Keratinocyte (primary cell): ENCODE measurements at regions not wholly inside any gene's neighbourhood (a gene's known extent, or its start where the extent isn't known, plus 50 kb on each side); places are given as distances from the start of the nearest gene placed in this dataset.

Experiments used
- DNase-seq: peaks from one replicate; pipeline ENCODE4 v3.0.0-alpha.2; 2011; ENCODE audit warnings: low read depth, missing footprints, low spot score
- FAIRE-seq: peaks from 2 replicates; lab custom pipeline; 2011; peaks lifted over from hg19 to GRCh38; lab: Jason Lieb, UNC
- H2AFZ ChIP-seq: 2 replicates; pipeline ENCODE4 v1.6.0; 2012; ENCODE audit warnings: low read length, control low read depth, inconsistent platforms; ENCODE audit not compliant: control insufficient read depth
- H3K27ac ChIP-seq: 2 replicates; pipeline ENCODE4 v1.5.1; 2011; ENCODE audit warnings: low read length; ENCODE audit not compliant: control insufficient read depth, insufficient read depth
- H3K27me3 ChIP-seq: 3 replicates; pipeline ENCODE4 v1.6.0; 2011; ENCODE audit warnings: low read length; ENCODE audit not compliant: control insufficient read depth, insufficient read depth; ENCODE audit errors: extremely low read depth
- H3K36me3 ChIP-seq, 2 experiments: 2 replicates in 1 of 2; 3 replicates in 1 of 2; pipeline ENCODE4 v1.5.1; 2011; ENCODE audit warnings: low read length in 2 of 2, mild to moderate bottlenecking in 1 of 2; ENCODE audit not compliant: control insufficient read depth in 2 of 2, insufficient read depth in 2 of 2; ENCODE audit errors: extremely low read depth in 1 of 2
- H3K4me1 ChIP-seq: 3 replicates; pipeline ENCODE4 v1.5.1; 2011; ENCODE audit warnings: low read length; ENCODE audit not compliant: control insufficient read depth, insufficient read depth; ENCODE audit errors: extremely low read depth
- H3K4me2 ChIP-seq: 3 replicates; pipeline ENCODE4 v1.6.0; 2011; ENCODE audit warnings: low read depth, low read length; ENCODE audit not compliant: control insufficient read depth, insufficient read depth; ENCODE audit errors: extremely low read depth
- H3K4me3 ChIP-seq, 3 experiments: fragments of 200-600 bp in 1 of 3; sonication (generic) in 1 of 3; 2 replicates in 2 of 3; 3 replicates in 1 of 3; pipeline ENCODE4 v1.5.1; 2011 to 2016; ENCODE audit warnings: low read length in 3 of 3, mild to moderate bottlenecking in 3 of 3, control low read depth in 2 of 3, inconsistent platforms in 1 of 3, low read depth in 1 of 3, mixed read lengths in 1 of 3, mixed run types in 1 of 3, moderate library complexity in 1 of 3; ENCODE audit not compliant: control insufficient read depth in 2 of 3, insufficient read depth in 2 of 3; ENCODE audit errors: extremely low read depth in 1 of 3
- H3K79me2 ChIP-seq: 2 replicates; pipeline ENCODE4 v1.6.0; 2012; ENCODE audit warnings: low read length; ENCODE audit not compliant: control insufficient read depth, insufficient read depth
- H3K9ac ChIP-seq: 3 replicates; pipeline ENCODE4 v1.6.0; 2011; ENCODE audit warnings: low read length; ENCODE audit not compliant: control insufficient read depth, insufficient read depth; ENCODE audit errors: extremely low read depth
- H3K9me1 ChIP-seq: 3 replicates; pipeline ENCODE4 v1.6.0; 2011; ENCODE audit warnings: low read length; ENCODE audit not compliant: control insufficient read depth, insufficient read depth; ENCODE audit errors: extremely low read depth
- H3K9me3 ChIP-seq: 2 replicates; pipeline ENCODE4 v1.5.1; 2012; ENCODE audit warnings: low read depth, low read length; ENCODE audit not compliant: control insufficient read depth
- H4K20me1 ChIP-seq: 3 replicates; pipeline ENCODE4 v1.6.0; 2011; ENCODE audit warnings: low read length; ENCODE audit not compliant: control insufficient read depth, insufficient read depth; ENCODE audit errors: extremely low read depth
- CTCF ChIP-seq, 3 experiments: IDR thresholded peaks in 1 of 3; conservative IDR thresholded peaks in 1 of 3; optimal IDR thresholded peaks in 1 of 3; 2 replicates in 2 of 3; 3 replicates in 1 of 3; pipeline versions ENCODE3 to v1.5.1; 2011; ENCODE audit warnings: low read length in 3 of 3, mild to moderate bottlenecking in 3 of 3, moderate library complexity in 2 of 3, control low read depth in 1 of 3, inconsistent platforms in 1 of 3; ENCODE audit not compliant: insufficient read depth in 2 of 3; ENCODE audit errors: extremely low read depth in 1 of 3
- EZH2 ChIP-seq: IDR thresholded peaks from one replicate; pipeline ENCODE4 v1.6.1; 2012; ENCODE audit warnings: inconsistent platforms, mild to moderate bottlenecking, low read length, moderate library complexity
- dilution Hi-C: fragments of 300-500 bp; cut with MboI; formaldehyde crosslinking; loops from one replicate; pipeline ENCODE4 v1.7.0; 2020; ENCODE audit warnings: low sequenced_read_pairs; ENCODE audit not compliant: extremely low pct_ligation_motif_present

- Histone ChIP-seq H3K27ac (no peak overlapping the region), H3K27me3 (no peaks in the 10 kb centered on the region), H3K9ac (no peak overlapping the region), H3K9me3 (peaks cover 2% of the 10 kb centered on the region), H3K4me1 (no peaks in the 10 kb centered on the region), H3K79me2 (no peaks in the 10 kb centered on the region), H2AFZ (no peak overlapping the region), H3K4me3 (no peak overlapping the region), H3K9me1 (no peaks in the 10 kb centered on the region), H3K36me3 (no peaks in the 10 kb centered on the region), H4K20me1 (no peaks in the 10 kb centered on the region), H3K4me2 (no peak overlapping the region)
- dilution Hi-C loops: no loop called here
- DNase-seq (no peak), FAIRE-seq (no peak)
- TF ChIP-seq EZH2: no peak
- TF ChIP-seq CTCF (optimal IDR thresholded peaks at IDR 0.05 in 1 of 3, IDR thresholded peaks at IDR 0.05 in 1 of 3, conservative IDR thresholded peaks at IDR 0.05 in 1 of 3; ENCODE audit: extremely low read depth in 1 of 3, insufficient read depth in 2 of 3, low read length in 3 of 3): no peak
These were observed 998.6 kb upstream of the NCAM2 start for GRCh38 chr21:19999369-20000272.

- Histone ChIP-seq H4K20me1 (no peaks in the 10 kb centered on the region), H3K4me2 (no peak overlapping the region), H3K4me3 (no peak overlapping the region), H3K4me1 (no peaks in the 10 kb centered on the region), H3K9me1 (no peaks in the 10 kb centered on the region), H3K36me3 (no peaks in the 10 kb centered on the region), H3K79me2 (no peaks in the 10 kb centered on the region), H2AFZ (no peak overlapping the region), H3K9ac (no peak overlapping the region), H3K9me3 (no peaks in the 10 kb centered on the region), H3K27ac (no peak overlapping the region), H3K27me3 (no peaks in the 10 kb centered on the region)
- no peak for FAIRE-seq
- dilution Hi-C loops: no loop called here
- DNase-seq: no peak
- TF ChIP-seq EZH2 (no peak), CTCF (optimal IDR thresholded peaks at IDR 0.05 in 1 of 3, IDR thresholded peaks at IDR 0.05 in 1 of 3, conservative IDR thresholded peaks at IDR 0.05 in 1 of 3; ENCODE audit: extremely low read depth in 1 of 3, insufficient read depth in 2 of 3, low read length in 3 of 3) (no peak)
These were observed 993.8 kb upstream of the NCAM2 start for GRCh38 chr21:20004367-20004766.
